Sigmoid colon (tissue), 6 donors: ENCODE measurements at regions not wholly inside any gene's neighbourhood (a gene's known extent, or its start where the extent isn't known, plus 50 kb on each side); places are given as distances from the start of the nearest gene placed in this dataset.

ENCODE experiments used
- DNase-seq: peaks from one replicate; pipeline ENCODE4 v3.0.0-alpha.2; 2019
- H3K27ac ChIP-seq, 4 donors: fragments of 200-600 bp; sonication (generic); one replicate each; pipeline ENCODE4 v1.5.1; 2016 to 2019; ENCODE audit warnings: mild to moderate bottlenecking in 1 of 4
- H3K27me3 ChIP-seq, 3 donors: fragments of 200-600 bp; sonication (generic); one replicate each; pipeline ENCODE4 v1.5.1; 2019; ENCODE audit warnings: mild to moderate bottlenecking in 1 of 3
- H3K36me3 ChIP-seq, 4 donors: fragments of 200-600 bp; sonication (generic); one replicate each; pipeline ENCODE4 v1.5.1; 2016 to 2019
- H3K4me1 ChIP-seq, 4 donors: fragments of 200-600 bp; sonication (generic); one replicate each; pipeline ENCODE4 v1.5.1; 2017 to 2019
- H3K4me3 ChIP-seq, 4 donors: fragments of 200-600 bp; sonication (generic); one replicate each; pipeline ENCODE4 v1.5.1; 2017 to 2019; ENCODE audit warnings: mild to moderate bottlenecking in 2 of 4, moderate library complexity in 1 of 4
- H3K9me3 ChIP-seq, 4 donors: fragments of 200-600 bp in 3 of 4; sonication (generic) in 3 of 4; one replicate each; pipeline versions ENCODE4 v1.5.1 to v1.6.1; 2013 to 2019
- CTCF ChIP-seq, 4 experiments: fragments of 450-650 bp in 3 of 4; fragments of 200-600 bp in 1 of 4; IDR thresholded peaks; one replicate each; pipeline ENCODE4 v1.5.1; 2016 to 2019; ENCODE audit warnings: antibody characterized with exemption in 4 of 4, mild to moderate bottlenecking in 3 of 4, moderate library complexity in 2 of 4
- EP300 ChIP-seq, 4 donors: sonication (generic); formaldehyde crosslinking; IDR thresholded peaks; one replicate each; pipeline ENCODE4 v1.6.1; 2017; ENCODE audit warnings: antibody characterized with exemption in 4 of 4
- POLR2A ChIP-seq, 2 donors: fragments of 450-650 bp; IDR thresholded peaks; one replicate each; pipeline ENCODE4 v1.6.1; 2016; ENCODE audit warnings: antibody characterized with exemption in 2 of 2, mild to moderate bottlenecking in 2 of 2, moderate library complexity in 2 of 2
- POLR2AphosphoS5 ChIP-seq, 4 donors: sonication (generic); formaldehyde crosslinking; IDR thresholded peaks; one replicate each; pipeline ENCODE4 v1.6.1; 2017; ENCODE audit warnings: antibody characterized with exemption in 4 of 4
- WGBS, 2 donors: extraction: QIAGEN DNeasy Blood & Tissue Kit; methylation state at CpG; one replicate each; pipeline ENCODE4 v1.1.7; 2013; 5-methylcytosine and 5-hydroxymethylcytosine counted together
- intact Hi-C: fragments of 100-400 bp; cut with DNase I; formaldehyde crosslinking; loops from one replicate; pipeline ENCODE4 v1.15.1; 2023
- donor health status: healthy with polysubstance abuse.
- donor health status: healthy.

GRCh38 chr6:55088902-55089301 is 85.4 kb upstream of the HCRTR2 start:
- Histone ChIP-seq H3K9me3 (peaks cover 0 to 2% (median 0%) of the 10 kb centered on the region in 4 donors), H3K27me3 (no peaks in the 10 kb centered on the region), H3K4me3 (no peak overlapping the region), H3K36me3 (no peaks in the 10 kb centered on the region), H3K27ac (no peak overlapping the region), H3K4me1 (no peaks in the 10 kb centered on the region)
- TF ChIP-seq POLR2A (IDR thresholded peaks at IDR 0.05) (no peak), POLR2AphosphoS5 (IDR thresholded peaks at IDR 0.05) (no peak), EP300 (IDR thresholded peaks at IDR 0.05) (no peak), CTCF (IDR thresholded peaks at IDR 0.05) (no peak)
- intact Hi-C loops = no loop called here
- no peak for DNase-seq

- H3K27me3 ChIP-seq = no peaks in the 10 kb centered on the region
- DNase-seq = no peak
- H3K27ac ChIP-seq = no peak overlapping the region
- no peak overlapping the region for H3K4me3 ChIP-seq
- H3K9me3 ChIP-seq = peaks cover 0 to 2% (median 0%) of the 10 kb centered on the region in 4 donors
- H3K4me1 ChIP-seq = no peaks in the 10 kb centered on the region
- 90 to 94% methylated on average over 2 of the region's 2 CpGs for WGBS, 2 donors
- H3K36me3 ChIP-seq = no peaks in the 10 kb centered on the region
- intact Hi-C loops = no loop called here
- no peak for TF ChIP-seq POLR2A (IDR thresholded peaks at IDR 0.05)
- TF ChIP-seq POLR2AphosphoS5 (IDR thresholded peaks at IDR 0.05) = no peak
These were observed 85.0 kb upstream of the HCRTR2 start for GRCh38 chr6:55089325-55089724.

GRCh38 chr6:55100686-55101085 is 73.6 kb upstream of the HCRTR2 start:
- TF ChIP-seq CTCF (IDR thresholded peaks at IDR 0.05) = no peak
- TF ChIP-seq POLR2A (IDR thresholded peaks at IDR 0.05) = no peak
- TF ChIP-seq EP300 (IDR thresholded peaks at IDR 0.05) = no peak
- TF ChIP-seq POLR2AphosphoS5 (IDR thresholded peaks at IDR 0.05) = no peak
- no peaks in the 10 kb centered on the region for H3K36me3 ChIP-seq
- no peaks in the 10 kb centered on the region for H3K4me1 ChIP-seq
- no peak overlapping the region for H3K27ac ChIP-seq
- 66 to 77% methylated on average over 3 of the region's 3 CpGs for WGBS, 2 donors
- DNase-seq = no peak
- intact Hi-C loops = no loop called here
- no peak overlapping the region for H3K4me3 ChIP-seq
- no peaks in the 10 kb centered on the region for H3K9me3 ChIP-seq
- no peaks in the 10 kb centered on the region for H3K27me3 ChIP-seq

GRCh38 chr6:55101157-55101556 is 73.2 kb upstream of the HCRTR2 start:
- Histone ChIP-seq H3K4me3 (no peak overlapping the region), H3K9me3 (no peaks in the 10 kb centered on the region), H3K36me3 (no peaks in the 10 kb centered on the region), H3K27me3 (no peaks in the 10 kb centered on the region), H3K4me1 (no peaks in the 10 kb centered on the region), H3K27ac (no peak overlapping the region)
- intact Hi-C loops = no loop called here
- 96 to 98% methylated on average over 2 of the region's 2 CpGs for WGBS, 2 donors
- no peak for DNase-seq
- TF ChIP-seq CTCF (IDR thresholded peaks at IDR 0.05) (no peak), POLR2A (IDR thresholded peaks at IDR 0.05) (no peak), POLR2AphosphoS5 (IDR thresholded peaks at IDR 0.05) (no peak), EP300 (IDR thresholded peaks at IDR 0.05) (no peak)

- Histone ChIP-seq H3K27me3 (no peaks in the 10 kb centered on the region), H3K27ac (no peak overlapping the region), H3K36me3 (no peaks in the 10 kb centered on the region), H3K9me3 (no peaks in the 10 kb centered on the region), H3K4me1 (no peaks in the 10 kb centered on the region), H3K4me3 (no peak overlapping the region)
- WGBS, 2 donors = 71 to 80% methylated on average over 6 of the region's 6 CpGs
- intact Hi-C loops = no loop called here
- TF ChIP-seq CTCF (IDR thresholded peaks at IDR 0.05) (no peak), POLR2A (IDR thresholded peaks at IDR 0.05) (no peak), POLR2AphosphoS5 (IDR thresholded peaks at IDR 0.05) (no peak), EP300 (IDR thresholded peaks at IDR 0.05) (no peak)
- DNase-seq = no peak
These were observed 65.9 kb upstream of the HCRTR2 start for GRCh38 chr6:55108134-55109130.
